Esophagus squamous epithelium (tissue), 4 donors: ENCODE measurements at regions not wholly inside any gene's neighbourhood (a gene's known extent, or its start where the extent isn't known, plus 50 kb on each side); places are given as distances from the start of the nearest gene placed in this dataset.
"Not testable (repeated sequence)": the region's sequence is repeated elsewhere in the genome, so short reads cannot be mapped to it uniquely, and the experiment has no call there.

ENCODE experiments used
- CTCF ChIP-seq, 6 experiments: fragments of 450-650 bp in 4 of 6; fragments of 200-600 bp in 2 of 6; sonication (generic) in 2 of 6; IDR thresholded peaks; one replicate each; pipeline ENCODE4 v1.5.1; 2016 to 2019; ENCODE audit warnings: antibody characterized with exemption in 6 of 6, mild to moderate bottlenecking in 4 of 6, moderate library complexity in 4 of 6
- POLR2A ChIP-seq, 4 donors: fragments of 450-650 bp; IDR thresholded peaks; one replicate each; pipeline ENCODE4 v1.6.1; 2017; ENCODE audit warnings: antibody characterized with exemption in 4 of 4, mild to moderate bottlenecking in 4 of 4, moderate library complexity in 3 of 4

GRCh38 chr3:59360312-59360711 is 310.5 kb upstream of the CFAP20DC start:
- not testable (repeated sequence) for TF ChIP-seq CTCF, POLR2A (IDR thresholded peaks at IDR 0.05)
